Hematopoietic multipotent progenitor cell treated with erythropoietin and hydrocortisone succinate and interleukin-3 and kit ligand, for 17 days (in vitro differentiated cells): ENCODE measurements at regions not wholly inside any gene's neighbourhood (a gene's known extent, or its start where the extent isn't known, plus 50 kb on each side); places are given as distances from the start of the nearest gene placed in this dataset.
A peak's percentile ranks its signal among the peaks of the same experiment; 100 is the strongest.

Experiments used
- DNase-seq: peaks from one replicate; pipeline ENCODE4 v3.0.0-alpha.2; 2015; ENCODE audit warnings: low spot score

DNA sequence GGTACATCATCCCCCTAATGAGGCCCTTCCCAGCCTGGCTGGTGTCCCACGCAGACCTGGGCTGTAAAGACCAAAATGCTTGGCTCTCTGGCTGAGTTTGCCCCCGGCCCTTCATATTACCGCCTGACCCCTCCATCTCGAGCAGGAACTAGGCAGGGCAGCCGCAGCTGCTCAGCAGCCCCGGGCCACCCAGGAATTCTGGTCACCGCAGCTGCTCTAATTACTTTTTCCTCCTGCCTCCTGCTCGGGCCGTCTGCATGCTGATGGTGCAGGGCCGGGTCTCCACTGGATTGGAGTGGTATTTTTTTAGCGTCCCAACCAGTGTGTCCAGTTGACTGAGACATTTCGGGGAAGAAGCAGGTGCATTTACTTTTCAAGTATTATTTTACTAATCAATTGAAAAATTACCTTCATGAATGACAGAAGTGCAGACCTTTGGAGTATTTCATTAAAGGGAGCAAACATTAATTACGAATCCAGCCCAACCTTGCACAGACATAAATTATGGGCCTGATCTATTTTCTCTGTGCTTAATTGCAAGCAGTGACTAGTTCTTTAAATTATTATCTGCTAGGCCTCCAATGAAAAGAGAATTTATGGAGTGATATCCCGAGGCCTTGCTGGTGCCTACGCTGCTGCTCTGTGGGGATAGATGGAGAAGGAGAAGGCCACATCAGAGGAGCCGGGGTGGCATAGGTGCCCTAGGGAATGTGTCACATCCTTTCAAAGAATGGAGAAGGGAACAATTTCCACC, 176.2 kb downstream of the CYLD start:
- no peak for DNase-seq

DNA sequence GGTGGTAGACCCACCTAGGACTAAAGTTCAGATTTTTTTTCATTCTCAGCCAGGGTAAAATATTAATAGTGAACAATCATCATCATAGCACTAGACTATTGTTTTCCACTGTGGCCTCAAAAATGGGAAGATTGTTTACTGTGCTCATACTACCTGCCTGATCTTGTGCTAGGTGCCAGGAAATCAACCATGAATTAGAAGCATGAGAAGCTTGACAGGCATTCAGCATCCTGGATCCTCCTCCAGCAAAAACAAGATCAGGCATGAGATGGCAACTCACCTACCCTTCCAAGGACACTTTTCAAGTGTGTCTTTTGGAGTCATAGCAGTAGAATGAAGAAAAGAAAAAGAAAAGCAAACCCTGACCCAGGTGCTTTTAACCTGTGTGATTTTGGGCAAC, 174.2 kb downstream of the CYLD start:
- DNase-seq = no peak

DNA sequence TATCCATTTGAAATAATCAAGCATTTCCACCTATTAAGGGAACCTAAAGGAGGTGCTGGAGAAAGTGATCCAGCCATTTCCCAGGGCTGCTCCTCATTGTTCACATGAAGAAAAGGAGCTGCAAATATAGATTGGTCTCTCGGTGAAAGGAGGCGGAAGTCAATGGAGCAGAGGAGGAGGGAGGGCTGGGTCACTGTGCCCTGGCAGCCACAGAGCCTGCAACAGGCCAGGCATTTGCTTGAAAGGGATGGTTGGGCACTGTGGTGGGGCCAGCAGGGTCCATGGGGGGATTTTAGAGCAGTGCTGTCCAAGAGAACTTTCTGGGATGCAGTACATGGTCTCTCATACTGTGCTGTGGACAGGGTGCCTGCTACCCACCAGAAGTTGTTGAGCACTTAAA, 173.2 kb downstream of the CYLD start:
- DNase-seq = no peak

DNA sequence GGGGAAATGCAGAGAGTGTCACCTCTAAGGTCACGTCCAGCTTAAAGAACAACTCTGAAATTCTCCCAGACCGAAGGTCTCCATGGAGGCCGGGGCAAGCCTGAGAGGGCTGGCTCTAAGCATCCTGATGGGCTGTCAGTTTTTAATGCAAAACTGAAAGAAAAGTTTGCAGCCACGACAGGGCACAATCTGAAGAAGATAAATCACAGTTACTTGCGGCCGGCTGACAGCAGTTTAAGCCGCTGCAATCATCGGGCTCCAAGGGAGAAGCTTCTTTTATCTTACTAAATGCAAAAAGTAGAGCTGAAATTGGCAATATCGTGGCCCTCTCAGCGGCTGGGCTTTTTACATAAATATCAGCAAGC, 168.8 kb downstream of the CYLD start:
- no peak for DNase-seq

DNA sequence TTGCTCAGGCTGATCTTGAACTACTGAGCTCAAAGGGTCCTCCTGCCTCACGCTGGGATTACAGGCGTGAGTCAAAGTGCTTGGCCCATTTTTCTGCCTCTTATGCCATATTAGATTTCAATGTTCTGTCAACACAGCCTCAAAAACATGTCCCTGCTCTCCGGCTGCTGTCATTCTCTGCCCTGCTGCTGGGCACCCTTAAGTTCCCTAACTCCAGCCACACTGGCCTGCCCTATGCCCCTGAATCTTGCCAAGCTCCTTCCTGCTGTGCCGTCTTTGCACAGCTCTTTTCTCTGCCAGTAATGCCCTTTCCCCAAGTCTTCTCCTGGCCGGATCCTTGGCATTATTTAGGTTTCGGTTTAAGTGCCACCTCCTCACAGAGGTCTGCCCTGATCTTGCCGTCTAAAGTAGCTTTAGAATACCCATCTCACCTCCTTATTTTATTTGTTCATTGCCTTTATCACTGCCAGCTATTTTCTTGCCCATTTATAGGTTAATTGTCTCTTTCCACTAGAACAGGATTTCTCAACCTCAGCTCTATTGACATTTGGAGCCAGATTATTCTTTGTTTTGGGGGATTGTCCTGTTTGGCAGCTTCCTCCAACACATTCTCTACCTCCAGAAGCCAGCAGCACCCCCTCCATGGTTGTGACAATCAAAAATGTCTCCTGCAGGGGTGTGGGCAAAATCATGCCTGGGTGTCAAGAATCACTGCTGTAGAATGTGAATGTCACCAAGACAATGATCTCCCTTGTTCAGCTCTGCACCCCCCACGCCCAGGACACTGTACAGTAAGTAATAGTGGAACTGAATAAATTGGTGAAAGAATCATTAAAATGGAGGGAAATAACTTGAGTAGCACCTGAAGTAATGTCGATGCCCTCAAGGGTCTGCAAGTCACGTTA, 168.2 kb downstream of the CYLD start:
- DNase-seq = no peak

DNA sequence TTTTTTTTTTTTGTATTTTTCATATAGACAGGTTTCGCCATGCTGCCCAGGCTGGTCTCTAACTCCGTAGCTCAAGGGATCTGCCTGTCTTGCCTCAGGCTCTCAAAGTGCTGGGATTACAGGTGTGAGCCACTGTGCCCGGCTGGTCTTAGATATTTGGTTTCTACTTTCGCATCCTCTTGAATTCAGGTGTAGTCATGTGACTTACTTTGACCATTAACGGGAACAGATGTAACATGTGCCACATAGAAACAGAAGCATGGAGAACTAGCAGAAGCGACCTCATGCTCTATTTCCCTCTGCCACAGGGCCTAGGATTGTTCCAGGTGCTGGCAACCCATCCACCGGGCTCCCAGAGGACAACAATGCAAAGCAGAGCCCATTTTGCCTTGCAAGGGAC, 166.6 kb downstream of the CYLD start:
- no peak for DNase-seq

DNA sequence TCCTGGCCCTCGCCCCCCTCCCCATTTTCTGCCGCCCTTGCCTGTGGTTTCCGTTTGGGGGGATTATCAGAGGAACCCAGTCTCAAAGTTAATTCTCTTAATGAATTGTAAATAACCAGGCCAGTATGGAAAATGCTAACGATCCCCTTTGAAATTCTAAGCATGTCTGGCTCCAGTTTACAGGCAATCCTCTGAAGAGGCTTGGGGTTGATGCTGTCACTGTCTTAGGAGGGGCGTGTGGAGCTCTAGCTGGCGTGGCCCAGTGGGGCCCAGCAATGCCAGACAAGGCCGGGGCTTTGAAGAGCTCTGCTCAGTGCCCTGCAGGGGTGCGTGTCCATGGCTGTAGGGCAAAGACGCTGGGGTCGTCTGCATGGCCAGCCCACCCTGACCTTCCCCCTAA, 164.6 kb downstream of the CYLD start:
- DNase-seq = no peak

DNA sequence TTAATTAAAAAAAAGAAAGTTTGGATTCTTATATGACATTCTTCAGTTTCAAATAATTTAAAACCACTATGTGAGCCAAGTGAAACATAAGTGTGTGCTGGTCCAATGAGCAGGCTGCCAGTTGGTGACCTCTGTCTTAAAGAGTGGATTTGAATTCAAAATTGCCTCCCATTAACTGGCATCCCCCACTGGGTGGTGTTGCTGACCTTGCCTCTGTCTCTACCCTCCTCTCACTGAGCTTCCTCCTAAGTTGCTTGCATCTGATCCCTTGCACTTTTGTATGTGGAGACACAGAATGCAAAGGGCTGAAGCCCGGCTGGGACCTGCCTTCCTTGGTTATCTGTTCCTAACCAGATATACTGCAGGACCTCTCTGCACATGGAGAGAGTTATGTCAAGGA, 160.6 kb downstream of the CYLD start:
- DNase-seq = no peak

DNA sequence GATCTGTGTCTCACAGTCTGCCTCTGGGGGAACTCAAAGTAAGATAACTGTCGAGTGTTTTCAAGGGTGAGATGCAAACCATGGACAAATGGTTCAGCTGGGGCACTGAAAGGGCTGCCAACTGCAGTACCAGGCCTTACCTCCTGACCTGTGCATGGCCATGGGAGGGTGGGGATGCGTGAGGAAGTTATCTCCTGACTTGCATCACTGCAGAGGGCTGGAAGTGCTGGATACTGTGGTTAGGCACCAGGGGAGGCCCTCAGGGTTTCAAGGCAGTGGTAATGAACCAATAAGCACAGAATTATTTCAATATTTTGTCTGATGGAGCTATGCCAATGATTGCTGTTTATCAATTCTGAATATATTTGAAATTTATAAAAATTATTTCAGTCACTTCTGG, 159.2 kb downstream of the CYLD start:
- no peak for DNase-seq

DNA sequence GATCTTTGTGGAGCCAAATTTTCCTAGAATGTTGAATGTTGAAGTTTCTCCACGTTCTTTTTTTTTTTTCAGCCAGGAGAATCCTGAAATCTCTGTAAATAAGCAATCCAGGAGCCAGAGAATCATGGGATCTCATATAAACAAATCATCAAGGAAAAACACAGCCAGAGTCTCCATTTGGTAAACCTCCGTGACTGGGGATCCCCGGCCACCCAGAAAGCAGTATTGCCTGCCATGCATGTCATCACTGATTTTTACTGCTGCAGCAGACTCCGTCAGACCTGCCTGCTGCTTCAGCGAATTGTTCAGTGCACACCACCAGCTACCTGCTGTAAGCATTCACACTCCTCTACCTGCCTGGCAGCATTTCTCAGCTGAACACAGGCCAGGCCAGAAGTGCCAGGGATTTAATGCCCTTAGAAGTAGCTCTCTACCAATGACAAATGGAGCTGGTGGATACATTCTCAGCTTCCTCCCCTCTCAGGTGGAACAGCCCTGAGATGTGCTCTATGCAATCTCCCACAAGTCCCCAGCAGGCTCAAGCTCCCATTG, 158.6 kb downstream of the CYLD start:
- no peak for DNase-seq

DNA sequence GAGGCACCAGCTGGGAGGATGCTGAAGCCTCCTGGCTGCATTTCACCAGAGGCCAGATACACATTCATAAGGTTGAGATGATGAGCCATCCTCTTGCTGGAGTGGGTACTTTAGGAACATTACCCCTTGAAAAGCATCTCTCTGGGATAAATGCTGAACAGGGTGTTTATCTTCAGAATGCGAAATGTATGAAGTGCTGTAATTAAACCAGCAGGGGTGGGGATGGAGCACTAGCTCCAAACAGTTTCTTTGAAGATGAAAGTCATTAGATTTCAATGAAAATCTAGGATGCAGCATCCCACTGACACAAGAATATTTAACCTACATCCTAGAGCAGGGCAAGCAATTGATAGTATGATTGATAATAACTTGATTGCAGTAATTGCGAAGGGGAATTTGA, 158.1 kb downstream of the CYLD start:
- no peak for DNase-seq

DNA sequence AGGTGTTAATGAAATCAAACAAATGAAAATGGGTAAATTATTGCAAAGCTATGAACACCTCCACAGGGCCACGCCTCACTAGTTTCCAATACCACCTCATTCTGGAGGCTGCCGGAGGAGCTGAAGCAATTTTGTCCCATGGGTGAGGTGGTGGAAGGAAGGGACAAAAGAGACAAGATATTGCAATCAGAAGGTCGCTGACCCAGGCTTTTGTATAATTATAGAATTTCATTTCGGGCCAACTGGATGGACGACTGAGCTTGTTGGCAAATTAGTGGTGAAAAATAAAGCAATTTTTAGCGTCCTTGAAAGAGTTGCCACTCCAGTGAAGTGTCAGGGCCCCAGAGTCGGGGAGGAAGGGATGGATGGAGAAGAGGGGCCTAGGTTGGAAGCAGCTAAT, 147.9 kb downstream of the CYLD start:
- DNase-seq = no peak

DNA sequence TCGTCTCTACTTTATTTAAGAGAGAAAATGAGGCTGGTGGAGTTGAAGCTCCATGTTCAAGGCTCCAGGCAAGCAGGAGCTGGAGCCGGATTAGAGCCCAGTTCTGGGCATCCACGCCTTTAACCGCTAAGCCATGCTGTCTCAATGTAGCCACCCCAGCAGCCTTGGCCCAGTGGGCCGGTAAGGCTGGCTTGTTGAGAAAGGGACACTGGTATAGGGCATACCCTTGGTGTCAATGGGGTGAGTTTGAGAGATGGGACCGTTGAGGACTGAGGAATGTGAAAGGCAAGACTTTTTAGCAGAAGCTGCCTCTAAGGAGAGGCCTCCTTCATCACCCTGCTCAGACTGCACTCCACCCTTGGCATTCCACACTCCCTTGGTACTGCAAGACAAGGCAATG, 147.4 kb downstream of the CYLD start:
- DNase-seq = no peak

DNA sequence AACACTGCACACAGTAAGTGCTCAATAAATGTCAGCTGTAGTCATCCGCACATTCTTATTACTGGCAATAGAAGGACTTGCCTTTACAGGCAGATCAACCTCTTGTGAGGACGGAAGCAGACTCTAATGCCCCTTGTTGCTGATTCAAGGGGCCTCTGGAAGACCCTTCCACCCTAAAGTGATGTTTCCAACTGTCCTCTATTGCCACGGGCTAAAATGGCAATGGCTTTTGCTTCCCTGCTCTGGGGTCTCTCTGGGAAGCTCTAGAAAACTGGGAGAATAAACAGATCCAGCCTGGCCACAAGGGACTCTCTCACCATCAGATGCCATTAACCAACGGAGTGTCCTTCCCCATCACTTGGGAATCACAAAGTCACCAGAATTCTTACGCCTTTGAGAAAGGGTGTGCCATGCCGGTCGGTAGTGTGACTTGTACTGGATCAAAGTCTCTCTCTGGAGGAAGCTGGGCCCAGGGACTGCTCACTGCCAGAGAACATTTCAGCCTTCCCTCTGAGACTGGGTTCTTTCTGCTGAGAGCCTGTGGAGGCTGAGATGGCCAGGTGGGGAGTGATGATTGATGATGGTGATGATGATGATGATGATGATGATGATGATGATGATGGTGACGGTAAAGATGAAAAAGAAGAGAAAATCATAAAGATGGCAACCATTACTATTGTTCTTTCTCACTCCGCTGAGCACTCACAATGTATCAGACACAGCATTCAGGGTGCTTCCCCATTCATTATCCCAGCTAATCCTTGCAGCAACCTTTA, 146.8 kb downstream of the CYLD start:
- no peak for DNase-seq

DNA sequence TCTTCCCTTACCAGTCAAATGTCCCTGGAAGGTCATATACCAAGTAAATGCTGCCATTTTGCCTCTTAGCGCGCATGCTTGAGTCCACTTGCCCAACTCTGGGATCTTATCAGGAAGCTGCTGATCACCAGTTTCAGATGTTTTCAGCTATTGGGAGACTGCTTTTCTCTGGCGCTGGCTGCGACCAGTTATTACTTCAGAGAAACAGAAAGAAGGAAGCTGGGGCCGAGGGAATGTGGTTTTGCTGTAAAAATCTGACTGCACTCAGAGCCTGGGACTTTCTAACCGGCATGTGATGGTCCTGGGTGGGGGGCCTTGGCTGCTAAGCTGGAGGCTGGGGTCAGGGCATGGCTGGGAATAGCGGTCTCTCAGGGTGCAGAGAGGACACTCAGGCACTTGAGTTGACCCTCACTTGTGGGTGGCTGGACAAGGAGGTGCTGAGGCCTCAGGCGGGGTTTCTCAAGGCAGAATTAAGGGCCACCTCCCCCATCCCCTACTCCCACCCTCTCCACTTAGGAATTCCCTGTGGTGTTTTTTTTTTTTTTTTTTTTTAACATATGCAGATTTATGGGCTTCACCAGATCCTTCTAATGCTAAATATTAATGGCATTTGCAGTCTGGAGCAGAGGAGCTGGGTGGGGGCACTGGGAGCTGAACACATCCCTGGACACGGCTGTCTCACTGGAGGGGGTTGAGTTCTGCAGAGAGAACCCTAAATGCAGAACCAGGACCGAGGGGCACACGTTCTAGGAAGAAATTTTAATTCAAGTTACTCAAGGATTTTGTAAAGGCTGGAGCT, 145.8 kb downstream of the CYLD start:
- DNase-seq = no peak

DNA sequence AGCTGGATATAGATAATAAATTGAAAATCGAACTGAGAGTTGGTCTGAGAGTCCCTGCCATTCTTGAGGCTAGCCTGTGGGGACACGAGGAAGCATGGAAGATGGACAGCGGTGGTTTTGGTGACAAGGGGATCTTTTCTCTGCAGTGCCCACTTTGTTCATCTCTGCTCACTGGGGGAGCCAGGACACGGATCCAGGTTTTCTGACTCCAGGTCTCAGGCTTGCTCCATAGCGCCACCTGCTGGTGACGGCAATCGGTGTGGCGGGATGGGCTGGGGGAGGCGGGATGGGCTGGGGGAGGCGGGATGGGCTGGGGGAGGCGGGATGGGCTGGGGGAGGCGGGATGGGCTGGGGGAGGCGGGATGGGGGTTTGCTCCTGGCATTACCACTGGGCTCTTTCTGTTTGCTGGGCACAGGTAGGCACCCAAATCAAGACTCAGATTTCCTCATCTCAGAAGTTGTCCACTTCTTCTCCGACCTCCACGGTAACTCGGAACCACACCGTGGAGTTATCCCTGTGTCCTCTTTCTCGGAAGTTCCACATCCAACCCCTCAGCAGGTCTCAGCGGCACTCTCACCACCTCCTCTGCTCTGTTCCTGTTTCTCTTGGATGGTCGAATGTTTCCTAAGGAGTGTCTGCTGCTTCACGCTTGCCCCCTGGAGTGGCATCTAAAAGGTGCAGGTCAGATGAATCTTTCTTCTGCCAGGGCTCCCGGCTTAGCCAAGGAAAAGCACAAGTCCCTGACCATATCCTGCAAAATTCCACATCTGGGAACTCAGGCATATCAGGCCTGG, 142.4 kb downstream of the CYLD start:
- DNase-seq = peak; percentile 60

DNA sequence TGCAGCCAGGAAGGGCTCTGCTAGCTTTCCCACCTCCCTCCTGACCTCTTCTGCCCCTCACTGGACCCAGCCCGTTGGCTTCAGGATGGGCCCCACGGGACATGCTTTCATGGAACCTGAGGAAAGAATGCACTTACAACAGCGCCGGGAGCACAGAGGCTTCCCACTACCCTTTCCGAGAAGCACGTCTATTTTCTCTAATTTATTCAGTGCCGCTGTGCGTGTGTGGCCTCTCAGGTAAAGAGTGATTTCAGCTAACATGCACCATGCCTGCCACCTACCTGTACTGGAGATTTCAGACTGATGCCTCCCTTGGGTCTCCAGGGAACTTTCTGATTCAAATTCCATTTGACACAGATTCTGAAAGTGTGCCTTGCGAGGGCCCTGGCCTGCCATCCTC, 140.1 kb downstream of the CYLD start:
- DNase-seq = peak; percentile 9

DNA sequence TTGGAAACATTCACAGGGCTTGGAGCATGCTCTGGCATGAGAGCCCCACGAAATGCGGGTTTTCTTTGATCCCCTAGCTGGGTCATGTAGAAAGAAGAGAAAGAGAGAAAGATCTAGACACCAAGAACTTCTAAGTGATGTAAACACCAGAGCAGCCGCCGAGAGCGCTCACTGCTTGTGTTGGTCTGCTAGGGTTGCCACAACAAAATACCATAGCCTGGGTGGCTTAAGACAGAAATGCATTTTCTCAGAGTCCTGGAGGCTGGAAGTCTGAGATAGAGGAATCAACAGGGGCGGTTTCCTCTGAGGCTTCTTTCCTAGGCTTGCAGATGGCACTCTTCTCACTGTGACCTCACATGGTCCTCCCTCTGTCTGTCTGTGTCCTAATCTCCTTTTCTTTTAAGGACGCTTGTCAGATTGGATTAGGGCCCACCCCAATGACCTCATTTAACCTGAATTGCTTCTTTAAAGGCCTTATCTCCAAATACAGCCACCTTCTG, 139.5 kb downstream of the CYLD start:
- DNase-seq = peak; percentile 70

DNA sequence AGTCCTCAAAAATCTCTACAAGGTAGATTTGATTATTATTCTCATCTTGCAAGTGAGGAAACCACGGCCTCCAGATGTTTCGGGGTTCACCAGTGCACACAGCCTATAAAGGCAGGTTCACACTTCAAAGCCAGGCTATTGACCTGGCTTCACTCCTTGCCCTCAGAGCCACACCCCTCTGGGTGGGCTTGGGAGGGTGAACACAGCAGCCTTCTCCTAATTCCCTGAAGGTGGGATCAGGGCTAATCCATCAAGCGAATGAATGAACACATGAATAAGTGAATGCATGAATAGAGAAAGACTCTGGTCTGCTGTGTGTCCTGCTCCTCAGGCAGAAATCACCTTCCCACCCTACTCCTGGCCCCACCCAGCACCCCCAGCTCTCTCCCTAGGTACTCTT, 139.0 kb downstream of the CYLD start:
- peak; percentile 7 for DNase-seq

DNA sequence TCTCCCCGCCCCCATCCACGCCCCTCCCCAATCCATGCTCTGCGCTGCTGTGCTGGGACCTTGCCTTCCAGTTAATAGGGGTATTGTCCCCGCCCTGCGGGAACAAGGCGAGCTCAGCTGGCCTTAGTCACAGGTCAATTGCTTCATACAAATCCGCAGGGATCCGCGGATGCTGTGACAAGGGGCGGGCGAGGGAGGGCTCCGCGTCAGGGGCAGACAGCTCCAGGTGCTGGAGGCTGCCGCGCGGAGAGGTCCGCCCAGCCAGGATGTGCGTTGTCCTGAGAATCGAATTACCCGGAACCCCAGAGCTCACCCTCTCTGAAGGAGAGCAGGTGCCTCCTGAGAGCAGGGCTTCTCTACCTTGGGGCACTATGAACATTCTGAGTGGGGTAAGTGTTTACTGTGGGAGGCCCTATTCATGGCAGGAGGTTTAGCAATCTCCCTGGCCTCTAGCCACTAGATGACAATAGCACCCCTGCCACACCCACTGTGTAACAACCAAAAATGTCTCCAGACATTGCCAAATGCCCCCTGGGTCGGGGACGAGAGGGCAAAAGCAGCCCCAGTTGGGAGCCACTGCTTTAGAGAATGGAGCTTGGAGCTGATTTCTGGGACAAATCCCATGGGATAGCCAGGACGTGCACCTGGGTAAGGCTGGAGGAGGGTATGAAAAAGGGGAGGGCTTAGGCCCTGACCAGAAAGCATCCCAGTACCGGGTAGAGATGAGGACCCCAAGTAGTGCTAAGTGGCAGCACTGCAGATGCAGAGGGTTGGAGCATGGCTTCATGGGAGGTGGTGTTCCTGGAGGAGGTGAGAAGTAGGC, 138.2 kb downstream of the CYLD start:
- no peak for DNase-seq
